NCI-H526 treated with DMSO at 0.1 percent for 48 hours (cell line): ENCODE measurements at regions not wholly inside any gene's neighbourhood (a gene's known extent, or its start where the extent isn't known, plus 50 kb on each side); places are given as distances from the start of the nearest gene placed in this dataset.
A peak's percentile ranks its signal among the peaks of the same experiment; 100 is the strongest.

Experiments
- DNase-seq: peaks from one replicate; lab custom pipeline; 2025; lab: John Stamatoyannopoulos, UW

DNA sequence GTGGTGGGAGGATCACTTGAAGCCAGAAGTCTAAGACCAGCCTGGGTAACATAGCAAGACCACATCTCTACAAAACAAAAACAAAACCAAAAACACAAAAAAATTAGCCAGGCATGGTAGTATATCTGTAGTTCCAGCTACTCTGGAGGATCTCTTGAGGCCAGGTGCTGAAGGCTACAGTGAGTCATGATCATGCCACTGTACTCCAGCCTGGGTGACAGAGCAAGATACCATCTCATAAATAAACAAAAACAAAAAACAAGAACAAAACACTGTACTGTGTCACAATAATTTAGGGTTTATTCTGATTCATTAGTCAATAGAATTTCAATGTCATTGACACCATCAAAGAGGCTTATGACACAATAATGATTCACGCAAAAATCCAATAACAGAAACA, 1121.7 kb upstream of the MAP3K7 start:
- DNase-seq = no peak

DNA sequence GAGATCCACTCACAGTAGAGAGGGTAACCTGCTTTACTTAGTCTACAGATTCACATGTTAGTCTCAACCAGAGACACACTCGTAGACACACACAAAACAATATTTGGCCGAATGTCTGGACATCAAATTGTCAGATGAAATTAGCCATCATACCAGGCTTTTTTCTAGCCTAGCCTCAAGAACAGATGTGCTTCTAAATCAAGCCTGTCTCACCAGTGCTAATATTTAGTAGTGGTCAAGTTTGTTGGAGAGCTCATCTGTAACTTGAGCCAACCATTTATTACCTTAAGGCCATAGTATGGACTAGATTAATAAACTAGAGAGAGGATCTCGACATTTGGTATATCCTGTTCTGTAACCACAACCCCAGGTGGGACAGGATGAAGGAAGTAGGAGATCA, 1118.8 kb upstream of the MAP3K7 start:
- DNase-seq = no peak

DNA sequence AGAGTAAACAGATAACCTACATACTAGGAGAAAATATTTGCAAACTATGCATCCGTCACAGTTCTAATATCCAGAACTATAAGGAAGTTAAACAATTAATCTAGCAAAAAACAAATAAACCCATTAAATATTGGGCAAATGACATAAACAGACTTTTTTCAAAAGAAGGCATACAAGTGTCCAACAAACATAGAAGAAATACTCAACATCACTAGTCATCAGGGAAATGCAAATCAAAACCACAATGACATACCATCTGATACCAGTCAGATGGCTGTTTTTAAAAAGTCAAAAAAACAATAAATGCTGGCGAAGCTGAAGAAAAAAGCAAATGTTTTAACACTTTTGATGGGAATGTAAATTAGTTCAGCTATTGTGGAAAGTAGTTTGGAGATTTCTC, 1117.7 kb upstream of the MAP3K7 start:
- no peak for DNase-seq

DNA sequence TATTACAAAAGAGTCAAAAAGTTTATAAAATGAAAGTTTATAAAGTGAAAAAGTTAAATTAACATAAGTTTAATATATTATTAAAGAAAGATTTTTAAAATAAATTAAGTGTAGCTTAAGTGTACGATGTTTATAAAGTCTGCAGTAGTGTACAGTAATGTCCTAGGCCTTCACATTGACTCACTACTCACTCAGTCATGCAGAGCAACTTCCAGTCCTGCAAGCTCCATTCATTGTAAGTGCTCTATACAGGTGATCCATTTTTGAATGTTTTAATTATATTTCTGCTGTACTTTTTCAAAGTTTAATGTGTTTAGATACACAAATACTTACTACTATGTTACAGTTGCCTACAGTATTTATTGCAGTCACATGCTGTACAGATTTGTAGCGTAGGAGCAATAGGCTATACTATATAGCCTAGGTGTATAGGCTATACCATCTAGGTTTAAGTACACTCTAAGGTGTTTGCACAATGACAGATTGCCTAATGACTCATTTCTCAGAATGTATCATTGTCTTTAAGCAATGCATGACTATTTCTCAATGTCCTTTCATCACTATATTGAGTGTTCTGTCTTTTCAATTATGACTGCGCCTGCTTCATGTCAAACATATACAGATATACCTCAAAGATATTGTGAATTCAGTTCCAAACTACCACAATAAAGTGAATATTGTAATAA, 1110.3 kb upstream of the MAP3K7 start:
- no peak for DNase-seq

- DNase-seq = no peak
These were observed 1108.3 kb upstream of the MAP3K7 start for GRCh38 chr6:91695221-91695620.

DNA sequence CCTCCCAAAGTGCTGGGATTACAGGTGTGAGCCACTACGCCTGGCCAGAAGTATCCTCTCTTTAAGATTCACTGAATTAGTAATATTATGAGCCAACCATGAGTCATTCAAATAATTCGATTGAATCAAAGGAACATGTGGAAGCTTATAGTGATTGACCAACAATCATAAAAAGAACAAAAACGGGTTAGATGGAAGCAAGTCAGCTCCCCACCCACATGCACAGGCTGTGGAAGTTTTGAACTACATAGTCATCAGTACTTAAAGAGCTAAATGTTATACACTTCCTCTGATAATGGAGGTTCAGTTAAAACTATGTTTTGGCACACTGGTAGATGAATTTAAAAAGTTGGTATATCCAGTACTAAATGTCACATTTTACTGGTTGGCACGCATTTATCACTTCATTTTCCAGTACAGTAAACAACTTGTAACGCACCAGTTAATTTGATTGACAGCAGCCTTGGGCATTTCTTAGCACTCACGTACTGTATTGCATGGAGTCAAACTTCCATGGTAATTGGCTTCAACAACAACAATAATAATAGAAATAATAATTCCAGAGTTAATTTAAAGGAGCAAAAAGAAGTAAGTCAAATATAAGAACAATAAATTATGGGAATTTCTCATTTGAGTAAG, 1107.3 kb upstream of the MAP3K7 start:
- DNase-seq = no peak

- DNase-seq = no peak
These were observed 1104.6 kb upstream of the MAP3K7 start for GRCh38 chr6:91691449-91691848.

DNA sequence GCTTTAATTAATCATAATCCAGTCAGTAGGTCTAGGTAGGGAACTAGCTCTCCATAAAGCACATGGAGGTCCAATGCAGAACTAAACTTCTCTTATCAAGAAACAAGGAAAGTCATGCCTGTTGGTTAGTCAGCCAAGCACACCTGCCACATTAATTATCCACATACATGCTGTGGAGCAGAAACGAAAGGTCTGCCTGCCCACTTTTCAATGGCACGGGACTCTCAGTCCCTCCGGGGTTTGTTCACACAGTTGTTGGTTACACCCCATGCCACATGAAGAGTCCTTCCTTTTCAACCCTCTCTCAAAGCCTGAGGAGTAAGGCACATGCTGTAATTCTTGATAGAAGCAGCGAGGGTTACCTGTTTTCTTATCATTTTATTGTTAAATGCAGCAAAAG, 1096.4 kb upstream of the MAP3K7 start:
- no peak for DNase-seq

- no peak for DNase-seq
These were observed 1094.4 kb upstream of the MAP3K7 start for GRCh38 chr6:91681296-91681695.

- DNase-seq = peak; percentile 22
These were observed 1092.0 kb upstream of the MAP3K7 start for GRCh38 chr6:91678679-91679446.

- no peak for DNase-seq
These were observed 1085.3 kb upstream of the MAP3K7 start for GRCh38 chr6:91672201-91672600.

GRCh38 chr6:91669871-91670268, 1083.0 kb upstream of the MAP3K7 start:
- no peak for DNase-seq

DNA sequence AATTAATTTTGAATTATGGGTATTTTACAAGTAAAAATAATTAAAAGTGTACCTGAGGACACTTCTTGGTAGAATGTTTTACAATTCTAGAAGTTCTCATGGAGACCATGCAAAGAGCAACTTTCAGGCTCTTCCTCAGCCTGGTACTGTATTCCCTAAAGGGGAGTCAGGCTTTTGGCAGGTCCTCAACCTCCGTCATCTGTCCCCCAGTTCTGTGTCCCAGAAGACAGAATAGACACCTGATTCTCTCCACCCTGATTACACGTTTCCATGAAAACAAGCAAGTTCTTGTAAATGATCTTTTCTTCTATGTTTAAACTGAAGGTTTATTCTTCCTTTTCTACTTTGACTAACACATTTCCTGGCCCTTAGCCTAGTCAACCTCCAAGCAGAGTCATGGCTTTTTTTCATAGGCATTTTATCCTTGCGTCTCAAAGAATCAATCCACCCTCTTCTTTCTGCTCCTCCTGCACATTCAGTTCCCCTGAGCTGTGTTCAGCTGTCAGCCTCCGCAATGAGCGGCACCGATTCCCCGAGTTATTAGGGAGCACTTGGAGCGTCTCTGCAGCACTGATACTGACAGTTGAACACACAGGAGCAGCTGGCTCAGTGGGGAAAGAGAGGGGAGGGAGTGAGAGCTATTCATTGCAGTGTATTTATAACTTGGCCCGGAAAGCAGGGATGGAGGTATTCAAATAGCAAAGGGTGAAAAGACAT, 1082.4 kb upstream of the MAP3K7 start:
- no peak for DNase-seq

DNA sequence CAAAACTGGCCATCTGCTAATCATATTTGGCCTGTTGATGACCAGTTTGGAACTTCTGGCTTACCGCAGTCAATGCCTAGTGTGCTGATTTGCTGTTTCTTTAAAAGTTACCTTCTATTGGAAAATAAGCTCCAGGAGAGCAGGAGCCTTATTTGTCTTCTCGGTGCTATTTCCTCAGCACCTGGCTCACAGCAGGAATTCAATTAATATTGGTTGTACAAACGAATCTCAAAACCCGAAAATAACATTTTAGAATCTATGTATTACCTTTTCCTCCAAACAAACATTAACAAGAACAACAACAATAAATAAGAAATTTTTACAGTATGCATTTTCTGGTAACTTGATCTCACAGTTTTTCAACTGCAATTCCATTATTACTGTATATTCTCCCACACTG, 1080.7 kb upstream of the MAP3K7 start:
- DNase-seq = no peak

- no peak for DNase-seq
These were observed 1077.6 kb upstream of the MAP3K7 start for GRCh38 chr6:91664327-91664959.

DNA sequence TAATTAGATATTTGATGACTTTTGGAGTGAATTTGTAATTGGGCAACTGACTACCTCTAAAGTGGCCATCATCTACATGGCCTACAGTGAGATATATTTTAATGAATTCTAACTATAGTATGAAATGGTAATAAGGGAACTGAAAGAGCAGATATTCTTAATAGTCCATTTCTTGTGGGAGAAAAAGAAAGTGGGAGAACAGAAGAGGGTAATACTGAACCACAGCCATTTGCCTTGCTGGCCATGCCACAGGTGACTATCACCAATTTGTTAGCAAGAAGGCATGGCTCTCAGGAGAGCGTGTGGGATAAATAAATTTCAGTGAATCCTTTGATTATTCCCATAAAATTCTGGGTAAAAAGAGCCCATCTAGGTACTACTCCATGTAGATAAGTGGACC, 1074.0 kb upstream of the MAP3K7 start:
- DNase-seq = no peak

GRCh38 chr6:91659891-91660290, 1073.0 kb upstream of the MAP3K7 start:
- DNase-seq = no peak

DNA sequence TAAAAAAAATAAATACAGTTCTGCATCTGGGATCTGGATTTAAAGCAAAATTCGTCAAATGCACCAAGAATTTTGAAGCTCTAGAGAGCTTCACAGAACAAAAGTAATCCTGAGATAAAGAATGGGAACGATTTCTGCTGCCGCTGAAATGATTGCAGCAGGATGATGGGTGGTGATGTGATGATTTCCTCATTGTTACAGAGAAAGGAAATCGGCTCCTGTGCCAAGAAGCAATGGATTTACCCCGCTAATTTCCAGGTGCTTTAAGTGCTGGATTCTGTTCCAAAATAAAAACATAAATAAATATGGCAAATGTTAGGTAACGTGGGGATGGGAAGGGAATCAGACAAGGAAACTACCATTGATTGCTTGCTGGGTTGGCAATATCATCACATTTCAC, 1067.9 kb upstream of the MAP3K7 start:
- DNase-seq = no peak

DNA sequence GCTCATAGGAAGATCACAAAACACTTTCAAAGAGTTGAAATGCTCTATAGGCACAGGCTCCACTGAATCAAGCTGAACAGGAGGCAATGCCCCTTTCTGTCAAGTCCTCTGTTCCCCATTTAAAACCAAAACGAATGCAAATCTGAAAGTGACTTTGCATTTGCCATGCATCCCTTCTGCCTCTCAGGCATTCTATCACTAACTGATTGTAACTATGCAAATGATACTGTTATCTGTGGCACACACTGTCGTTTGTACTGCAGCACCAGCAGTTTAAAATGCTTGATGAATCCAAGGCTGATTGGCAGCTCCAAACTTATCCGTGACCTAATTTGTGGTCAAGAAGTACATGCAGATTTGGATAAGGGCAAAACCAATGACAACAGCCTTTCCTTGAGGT, 1067.5 kb upstream of the MAP3K7 start:
- peak; percentile 95 for DNase-seq

- DNase-seq = no peak
These were observed 1067.0 kb upstream of the MAP3K7 start for GRCh38 chr6:91653895-91654294.

GRCh38 chr6:91653076-91653723, 1066.3 kb upstream of the MAP3K7 start:
- DNase-seq = no peak

- DNase-seq = no peak
These were observed 1059.8 kb upstream of the MAP3K7 start for GRCh38 chr6:91646649-91647048.
